SU-DHL-6 (cell line): ENCODE measurements at regions not wholly inside any gene's neighbourhood (a gene's known extent, or its start where the extent isn't known, plus 50 kb on each side); places are given as distances from the start of the nearest gene placed in this dataset.
"Not testable (repeated sequence)": the region's sequence is repeated elsewhere in the genome, so short reads cannot be mapped to it uniquely, and the experiment has no call there.

Source experiments
- H2AFZ ChIP-seq: fragments of 200-600 bp; sonication (generic); 2 replicates; pipeline ENCODE4 v1.6.1; 2014; ENCODE audit warnings: low read depth, mild to moderate bottlenecking, moderate library complexity, mixed read lengths, antibody characterized with exemption, low read length; ENCODE audit not compliant: severe bottlenecking
- H3F3A ChIP-seq: fragments of 200-600 bp; shearing (Covaris generic); 2 replicates; pipeline ENCODE4 v1.6.0; 2016; ENCODE audit warnings: antibody characterized with exemption, mild to moderate bottlenecking; ENCODE audit not compliant: insufficient read depth
- H3K27ac ChIP-seq: fragments of 200-600 bp; sonication (generic); 2 replicates; pipeline ENCODE4 v1.5.1; 2016; ENCODE audit warnings: low read depth, mild to moderate bottlenecking, low read length, moderate library complexity, mixed read lengths
- H3K27me3 ChIP-seq: fragments of 200-600 bp; sonication (generic), shearing (Covaris generic); 2 replicates; pipeline ENCODE4 v1.6.0; 2014; ENCODE audit warnings: mild to moderate bottlenecking, low read length
- H3K36me3 ChIP-seq: fragments of 200-600 bp; sonication (generic); 2 replicates; pipeline ENCODE4 v1.6.1; 2014; ENCODE audit warnings: mild to moderate bottlenecking, low read length, mixed read lengths
- H3K4me2 ChIP-seq: fragments of 300-600, 200-600 bp; shearing (Covaris generic), sonication (generic); 2 replicates; pipeline ENCODE4 v1.6.0; 2014; ENCODE audit warnings: low read length, low read depth, mild to moderate bottlenecking; ENCODE audit not compliant: poor library complexity, severe bottlenecking
- H3K4me3 ChIP-seq: fragments of 200-600 bp; sonication (generic); 2 replicates; pipeline ENCODE4 v1.5.1; 2014; ENCODE audit warnings: antibody characterized with exemption, low read length, mild to moderate bottlenecking, mixed read lengths; ENCODE audit not compliant: insufficient read depth, poor library complexity, severe bottlenecking
- H3K79me2 ChIP-seq: fragments of 200-600 bp; sonication (generic); 2 replicates; pipeline ENCODE4 v1.6.1; 2014; ENCODE audit warnings: mild to moderate bottlenecking, low read length, moderate library complexity; ENCODE audit not compliant: insufficient read depth
- H3K9ac ChIP-seq: fragments of 200-600 bp; sonication (generic); 2 replicates; pipeline ENCODE4 v1.7.0; 2014; ENCODE audit warnings: mild to moderate bottlenecking, low read length
- H3K9me2 ChIP-seq: fragments of 200-600 bp; sonication (generic); replicated peaks from 2 replicates; pipeline ENCODE4 v1.6.1; 2014; ENCODE audit warnings: low read length; ENCODE audit not compliant: insufficient read depth
- H3K9me3 ChIP-seq: fragments of 200-600 bp; sonication (generic); 2 replicates; pipeline ENCODE4 v1.6.1; 2014; ENCODE audit warnings: low read length, mixed read lengths; ENCODE audit not compliant: insufficient read depth
- H4K20me1 ChIP-seq: fragments of 200-600 bp; sonication (generic); 2 replicates; pipeline ENCODE4 v1.6.1; 2014; ENCODE audit warnings: low read depth, mild to moderate bottlenecking, antibody characterized with exemption, low read length, moderate library complexity, mixed read lengths
- EZH2phosphoT487 ChIP-seq: fragments of 200-600 bp; sonication (generic), shearing (Covaris generic); conservative IDR thresholded peaks from 2 replicates; pipeline ENCODE4 v1.6.1; 2018; ENCODE audit warnings: mild to moderate bottlenecking, antibody characterized with exemption, low read length, moderate library complexity, mixed read lengths
- TF ChIP-seq, protein P1 (sequence below): fragments of 200-600 bp; sonication (generic); IDR thresholded peaks from one replicate; pipeline ENCODE4 v1.5.1; 2017; ENCODE audit warnings: antibody characterized with exemption, mild to moderate bottlenecking, low read length, moderate library complexity; ENCODE audit not compliant: insufficient read depth, poor library complexity, severe bottlenecking

- not testable (repeated sequence) for H4K20me1 ChIP-seq
Observed at GRCh38 chr20:48498125-48498524, 329.7 kb downstream of the PREX1 start.

GRCh38 chr20:48493966-48494365 is 333.8 kb downstream of the PREX1 start:
- Histone ChIP-seq H2AFZ (no peak overlapping the region), H3K4me3 (no peak overlapping the region), H3K27ac (no peak overlapping the region), H3K4me2 (no peak overlapping the region), H3K9me2 (no peaks in the 10 kb centered on the region), H3K27me3 (no peaks in the 10 kb centered on the region), H3F3A (no peaks in the 10 kb centered on the region), H3K36me3 (no peaks in the 10 kb centered on the region), H3K9ac (no peak overlapping the region), H3K9me3 (no peaks in the 10 kb centered on the region), H4K20me1 (no peaks in the 10 kb centered on the region), H3K79me2 (no peaks in the 10 kb centered on the region)
- TF ChIP-seq, protein P1, sequence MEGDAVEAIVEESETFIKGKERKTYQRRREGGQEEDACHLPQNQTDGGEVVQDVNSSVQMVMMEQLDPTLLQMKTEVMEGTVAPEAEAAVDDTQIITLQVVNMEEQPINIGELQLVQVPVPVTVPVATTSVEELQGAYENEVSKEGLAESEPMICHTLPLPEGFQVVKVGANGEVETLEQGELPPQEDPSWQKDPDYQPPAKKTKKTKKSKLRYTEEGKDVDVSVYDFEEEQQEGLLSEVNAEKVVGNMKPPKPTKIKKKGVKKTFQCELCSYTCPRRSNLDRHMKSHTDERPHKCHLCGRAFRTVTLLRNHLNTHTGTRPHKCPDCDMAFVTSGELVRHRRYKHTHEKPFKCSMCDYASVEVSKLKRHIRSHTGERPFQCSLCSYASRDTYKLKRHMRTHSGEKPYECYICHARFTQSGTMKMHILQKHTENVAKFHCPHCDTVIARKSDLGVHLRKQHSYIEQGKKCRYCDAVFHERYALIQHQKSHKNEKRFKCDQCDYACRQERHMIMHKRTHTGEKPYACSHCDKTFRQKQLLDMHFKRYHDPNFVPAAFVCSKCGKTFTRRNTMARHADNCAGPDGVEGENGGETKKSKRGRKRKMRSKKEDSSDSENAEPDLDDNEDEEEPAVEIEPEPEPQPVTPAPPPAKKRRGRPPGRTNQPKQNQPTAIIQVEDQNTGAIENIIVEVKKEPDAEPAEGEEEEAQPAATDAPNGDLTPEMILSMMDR, result no peak
- TF ChIP-seq EZH2phosphoT487, result no peak

More at GRCh38 chr20:48498125-48498524, 329.7 kb downstream of the PREX1 start:
- not testable (repeated sequence) for H3K27ac ChIP-seq, H3K9ac ChIP-seq, H3K9me2 ChIP-seq, H3K36me3 ChIP-seq, H3K4me2 ChIP-seq, H3K79me2 ChIP-seq, H3K4me3 ChIP-seq, H3K27me3 ChIP-seq, H2AFZ ChIP-seq, H3F3A ChIP-seq, H3K9me3 ChIP-seq

DNA sequence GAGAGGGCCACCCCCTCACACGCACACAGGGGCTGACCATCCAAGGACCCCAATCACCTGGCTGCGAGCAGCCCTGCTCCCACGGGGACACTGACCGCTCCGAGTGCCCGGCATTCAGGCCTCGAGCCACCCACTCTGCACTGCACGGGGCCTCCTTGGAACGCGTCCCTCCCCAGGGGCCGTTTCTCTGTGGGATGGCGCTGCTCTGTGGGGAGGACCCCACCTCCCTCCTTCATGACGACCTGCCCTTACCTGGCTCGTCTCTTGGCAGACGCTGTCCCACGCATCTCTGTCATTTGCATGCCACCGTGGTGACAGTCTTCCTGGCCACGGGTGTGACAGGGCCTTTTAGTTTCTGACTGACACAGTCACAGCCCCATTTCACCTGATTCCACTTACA is 334.5 kb downstream of the PREX1 start:
- H3F3A ChIP-seq, H4K20me1 ChIP-seq, H3K79me2 ChIP-seq, H3K4me2 ChIP-seq, H3K9me2 ChIP-seq, H2AFZ ChIP-seq, H3K9ac ChIP-seq, H3K27me3 ChIP-seq, H3K4me3 ChIP-seq, H3K27ac ChIP-seq, H3K36me3 ChIP-seq, H3K9me3 ChIP-seq: not testable (repeated sequence)

GRCh38 chr20:48492715-48493070 is 335.1 kb downstream of the PREX1 start:
- Histone ChIP-seq H2AFZ (no peak overlapping the region), H3K9me3 (no peaks in the 10 kb centered on the region), H3K9me2 (no peaks in the 10 kb centered on the region), H3K4me2 (no peak overlapping the region), H3K9ac (no peak overlapping the region), H3K36me3 (no peaks in the 10 kb centered on the region), H3F3A (no peaks in the 10 kb centered on the region), H3K4me3 (no peak overlapping the region), H3K79me2 (no peaks in the 10 kb centered on the region), H3K27me3 (no peaks in the 10 kb centered on the region), H3K27ac (no peak overlapping the region), H4K20me1 (no peaks in the 10 kb centered on the region)
- TF ChIP-seq, protein P1, result no peak
- TF ChIP-seq EZH2phosphoT487, result no peak
